NCI-H1417 treated with DMSO at 0.1 percent for 48 hours (cell line): ENCODE measurements at regions not wholly inside any gene's neighbourhood (a gene's known extent, or its start where the extent isn't known, plus 50 kb on each side); places are given as distances from the start of the nearest gene placed in this dataset.

Source experiments
- DNase-seq: peaks from one replicate; lab custom pipeline; 2025; lab: John Stamatoyannopoulos, UW

DNA sequence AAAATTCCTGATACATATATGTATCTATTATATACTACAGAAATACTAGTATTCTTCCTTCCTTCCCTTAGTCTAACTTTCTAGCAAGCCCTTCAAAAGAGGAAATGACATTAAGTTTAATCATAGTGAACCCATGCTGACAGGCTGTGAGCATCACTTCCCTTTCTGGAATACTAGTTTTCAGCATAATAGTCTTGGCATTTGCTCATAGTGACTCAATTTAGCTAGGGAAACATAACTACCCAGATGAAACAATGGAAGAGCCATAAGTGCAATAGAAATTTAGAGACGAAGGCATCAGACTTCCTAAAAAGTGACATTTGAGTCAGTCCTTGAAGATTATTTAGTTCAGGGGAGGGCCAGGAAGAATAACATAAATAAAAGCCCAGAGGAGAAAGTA, 184.5 kb upstream of the CRY1 start:
- DNase-seq, result no peak

DNA sequence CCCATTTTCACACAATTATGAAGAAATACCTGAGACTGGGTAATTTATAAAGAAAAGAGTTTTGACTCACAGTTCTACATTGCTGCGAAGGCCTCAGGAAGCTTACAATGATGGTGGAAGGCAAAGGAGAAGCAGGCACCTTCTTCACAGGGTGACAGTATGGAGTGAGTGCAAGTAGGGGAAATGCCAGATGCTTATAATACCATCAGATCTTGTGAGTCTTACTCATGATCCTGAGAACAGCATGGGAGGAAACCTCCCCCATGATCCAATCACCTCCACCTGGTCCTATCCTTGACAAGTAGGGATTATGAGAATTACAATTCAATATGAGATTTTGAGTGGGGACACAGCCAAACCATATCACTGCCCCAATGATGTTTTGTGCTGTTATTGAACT, 189.3 kb upstream of the CRY1 start:
- DNase-seq, result no peak

DNA sequence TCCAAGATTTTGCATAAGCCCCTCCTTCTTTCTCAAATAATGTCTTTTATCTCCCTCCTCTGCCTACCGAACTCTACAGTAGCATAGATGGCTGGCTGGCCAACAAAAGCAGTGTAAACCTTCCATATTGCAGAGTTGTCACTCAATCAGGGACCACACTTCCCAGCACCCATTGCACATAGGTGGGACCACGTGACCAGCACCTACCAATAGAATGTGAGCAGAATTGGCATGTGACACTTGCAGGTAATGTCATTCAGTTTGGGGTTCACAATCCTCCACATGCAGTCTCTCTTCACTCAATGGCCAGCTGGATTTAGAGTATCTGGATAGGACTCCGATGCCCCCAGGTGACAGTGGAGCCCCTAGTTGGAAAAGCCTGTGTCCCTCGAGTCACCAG, 190.3 kb upstream of the CRY1 start:
- no peak for DNase-seq

DNA sequence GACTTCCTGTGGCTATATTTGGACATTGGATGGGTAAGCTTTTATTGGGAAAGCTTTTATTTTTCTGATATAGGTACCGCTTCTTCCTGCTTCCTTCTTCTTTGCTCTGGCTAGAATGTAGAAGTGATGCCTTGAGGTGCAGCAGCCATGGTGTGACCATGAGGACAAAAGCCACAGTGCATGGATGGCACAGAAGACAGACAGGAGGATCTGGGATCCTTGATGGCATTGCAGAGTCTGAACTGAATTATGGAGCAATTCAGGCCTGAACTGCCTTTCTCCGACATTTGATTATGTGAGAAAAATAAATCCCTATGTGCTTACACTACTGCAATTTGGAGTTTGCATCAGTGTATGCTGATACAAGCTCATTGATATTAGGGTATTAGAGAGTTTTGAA, 191.3 kb upstream of the CRY1 start:
- no peak for DNase-seq

DNA sequence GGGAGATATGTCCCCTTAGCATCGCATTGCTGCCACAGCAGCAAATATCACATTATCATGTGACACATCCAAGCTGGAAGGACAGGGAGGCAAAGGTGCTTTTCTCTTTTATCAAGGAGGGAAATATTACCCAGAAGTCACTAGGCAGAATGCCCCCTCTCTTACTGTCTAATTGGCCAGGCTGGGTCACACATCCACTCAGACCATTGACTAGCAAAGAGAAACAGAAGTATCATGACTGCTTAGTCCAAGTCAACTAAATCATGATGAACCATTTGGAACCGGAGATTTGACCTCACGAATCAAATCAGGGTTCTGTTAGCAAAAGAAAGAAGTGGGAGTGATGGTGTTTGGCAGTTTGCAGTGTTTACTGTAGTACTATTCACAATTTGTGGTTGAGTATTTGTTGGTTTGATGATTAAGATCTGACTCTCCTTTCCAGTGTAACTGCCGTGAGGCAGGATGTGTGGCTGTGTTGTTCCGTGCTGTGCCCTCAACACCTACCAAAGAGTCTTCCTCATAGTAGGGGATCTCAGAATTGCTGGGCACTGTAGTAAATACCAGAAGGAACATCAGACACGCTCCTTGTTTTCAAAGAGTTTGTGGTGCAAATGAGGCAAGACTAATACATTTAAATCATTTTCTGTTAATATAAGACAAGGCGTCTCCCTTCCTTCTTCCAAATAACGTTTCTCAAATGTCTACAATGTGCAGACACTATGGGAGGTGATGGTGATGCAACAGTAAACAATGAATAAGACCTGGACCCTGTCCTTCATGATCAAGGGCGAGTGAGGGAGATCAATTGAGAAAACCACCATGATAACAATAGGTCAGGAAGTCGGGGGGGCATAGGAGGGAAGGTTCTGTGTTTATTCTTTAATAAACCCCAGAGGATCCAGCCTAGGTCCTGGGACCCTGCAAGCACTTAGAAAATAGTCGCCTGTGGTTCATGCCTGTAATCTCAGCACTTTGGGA, 194.4 kb upstream of the CRY1 start:
- DNase-seq, result no peak

DNA sequence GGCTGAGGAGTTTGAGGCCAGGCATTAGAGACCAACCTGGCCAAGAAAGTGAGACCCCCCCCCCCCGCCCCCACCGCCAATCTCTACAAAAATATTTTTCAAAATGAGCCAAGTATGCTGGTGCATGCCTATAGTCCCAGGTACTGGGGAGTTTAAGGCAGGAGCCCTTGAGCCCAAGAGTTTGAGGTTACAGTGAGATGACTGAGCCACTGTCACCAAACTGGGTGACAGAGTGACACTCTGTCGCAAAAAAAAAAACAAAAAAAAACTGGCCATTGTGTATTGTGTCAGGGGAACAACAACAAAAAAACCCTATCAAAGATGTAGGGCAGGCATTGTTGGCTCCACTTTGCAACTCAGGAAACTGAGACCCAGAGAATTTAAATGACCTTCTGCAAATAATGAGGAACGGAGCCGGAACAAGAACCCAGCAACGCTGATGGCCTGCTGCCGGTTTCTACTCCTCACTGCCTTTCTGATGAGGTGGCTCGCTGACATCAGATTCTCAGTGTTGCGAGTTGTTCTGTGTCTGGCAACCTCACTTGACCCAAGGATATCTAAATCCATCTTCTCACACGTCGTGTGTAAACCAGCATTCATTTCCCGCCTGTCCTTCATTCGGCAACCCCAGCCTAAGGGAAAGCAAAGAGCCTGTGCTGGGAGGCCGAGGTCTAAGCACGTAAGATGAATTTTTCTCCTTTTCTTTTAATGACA, 195.2 kb upstream of the CRY1 start:
- DNase-seq, result no peak

DNA sequence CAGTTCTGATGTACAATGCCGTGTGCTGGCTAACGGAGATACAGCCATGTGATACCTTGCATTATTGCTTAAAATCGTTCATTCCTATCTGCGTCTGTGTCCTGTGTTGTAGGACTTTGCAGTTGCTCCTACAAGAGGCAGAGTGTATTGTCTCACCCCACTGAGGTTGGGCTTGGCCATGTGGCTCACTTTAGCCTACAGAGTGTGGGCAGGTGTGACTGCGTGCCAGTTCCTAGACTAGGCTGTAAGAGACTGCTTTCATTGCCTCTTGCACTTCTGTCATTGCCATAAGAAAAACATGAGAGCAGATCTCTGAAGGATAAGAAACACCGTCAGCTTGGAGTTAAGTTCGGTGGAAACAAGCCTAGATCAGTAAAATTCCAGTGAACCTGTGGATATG, 197.7 kb upstream of the CRY1 start:
- no peak for DNase-seq

DNA sequence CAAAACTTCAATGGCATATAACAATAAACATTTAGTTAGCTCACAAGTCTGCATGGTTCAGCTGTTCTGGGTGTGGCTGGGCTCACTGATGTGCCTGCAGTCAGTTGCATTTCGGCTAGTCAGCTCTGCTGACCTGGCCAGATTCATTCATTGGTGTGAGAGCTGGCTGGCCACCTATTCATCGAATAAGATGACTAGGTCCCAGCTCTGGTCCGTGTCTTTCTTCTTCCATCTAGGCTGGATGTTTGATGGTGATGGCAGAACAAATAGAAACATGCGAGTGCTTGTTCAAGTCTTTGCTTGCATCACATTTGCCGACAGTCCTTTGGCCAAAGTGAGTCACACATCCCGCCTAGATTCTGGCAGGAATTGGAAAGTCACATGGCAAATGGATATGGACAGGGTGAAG, 203.3 kb upstream of the CRY1 start:
- no peak for DNase-seq

DNA sequence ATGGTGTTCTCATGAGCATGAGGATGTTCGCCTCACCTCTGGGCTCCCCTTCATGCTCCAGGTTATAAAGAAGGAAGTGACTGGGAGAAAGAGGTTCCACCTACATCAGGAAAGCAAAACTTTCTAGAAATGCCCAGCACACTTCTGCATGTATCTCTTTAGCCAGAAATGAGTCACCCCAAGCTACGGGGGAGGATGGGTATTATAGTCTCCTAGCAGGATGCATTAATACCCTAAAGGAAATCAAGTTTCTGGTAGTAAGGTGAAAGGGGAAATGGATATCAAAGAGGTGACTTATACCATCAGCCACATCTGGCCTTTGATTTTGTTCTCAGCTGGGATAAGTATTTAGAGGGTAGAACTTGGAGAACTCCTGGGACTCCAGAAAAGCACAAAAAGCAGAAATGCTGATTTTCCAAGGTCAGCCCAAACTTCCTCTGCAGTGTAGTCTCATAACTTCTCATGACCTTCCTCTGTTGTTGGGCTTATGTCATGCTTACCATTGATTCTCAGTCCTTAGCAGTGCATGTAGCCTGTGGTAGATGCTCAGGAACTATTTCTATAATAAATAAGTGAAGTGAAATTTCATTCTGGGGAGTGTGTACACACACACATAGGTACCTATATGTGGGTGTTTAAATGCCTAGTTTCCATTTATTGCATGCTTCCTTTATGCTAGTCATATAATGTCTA, 209.4 kb upstream of the CRY1 start:
- DNase-seq, result no peak

DNA sequence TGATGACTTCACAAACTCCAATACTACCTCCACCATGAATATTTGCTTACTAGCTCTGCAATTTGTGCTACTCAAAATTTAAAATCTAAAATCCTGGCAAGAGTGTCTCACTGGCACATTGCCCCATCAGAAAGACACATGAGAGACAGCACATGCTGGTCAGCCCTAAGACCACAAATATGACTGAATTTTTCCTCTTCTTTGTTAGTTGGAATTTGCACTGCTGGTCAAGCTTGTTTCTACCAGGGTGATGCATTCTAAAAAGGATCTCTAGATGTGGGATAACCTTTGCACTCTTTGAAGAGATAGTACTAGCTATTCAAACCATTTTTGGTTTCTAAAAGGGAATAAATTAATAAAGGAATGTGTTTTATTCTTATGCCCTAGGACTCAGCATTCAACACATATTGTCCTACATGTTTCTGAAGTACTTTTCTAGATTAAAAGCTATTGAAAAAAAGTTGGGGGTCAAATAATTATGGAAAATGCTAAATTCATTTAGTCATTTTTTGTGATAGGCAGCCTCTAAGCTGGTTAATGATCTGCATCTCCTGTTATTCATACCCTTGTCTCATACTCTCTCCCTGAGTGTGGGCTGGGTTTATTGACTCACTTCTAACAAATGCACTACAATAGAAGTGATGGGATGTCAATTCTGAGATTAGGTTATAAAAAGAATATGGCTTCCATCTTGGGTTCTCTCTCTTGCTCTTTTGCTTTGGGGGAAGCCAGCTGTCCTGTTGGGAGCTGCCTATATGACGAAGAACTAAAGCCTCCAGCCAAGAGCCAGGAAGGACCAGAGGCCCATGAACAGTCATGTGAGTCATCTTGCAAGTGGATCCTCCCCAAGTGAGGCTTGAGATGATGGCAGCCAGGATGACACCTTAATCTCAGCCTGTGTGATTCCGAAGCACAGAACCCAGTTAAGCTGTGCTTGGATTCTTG, 211.5 kb upstream of the CRY1 start:
- no peak for DNase-seq

DNA sequence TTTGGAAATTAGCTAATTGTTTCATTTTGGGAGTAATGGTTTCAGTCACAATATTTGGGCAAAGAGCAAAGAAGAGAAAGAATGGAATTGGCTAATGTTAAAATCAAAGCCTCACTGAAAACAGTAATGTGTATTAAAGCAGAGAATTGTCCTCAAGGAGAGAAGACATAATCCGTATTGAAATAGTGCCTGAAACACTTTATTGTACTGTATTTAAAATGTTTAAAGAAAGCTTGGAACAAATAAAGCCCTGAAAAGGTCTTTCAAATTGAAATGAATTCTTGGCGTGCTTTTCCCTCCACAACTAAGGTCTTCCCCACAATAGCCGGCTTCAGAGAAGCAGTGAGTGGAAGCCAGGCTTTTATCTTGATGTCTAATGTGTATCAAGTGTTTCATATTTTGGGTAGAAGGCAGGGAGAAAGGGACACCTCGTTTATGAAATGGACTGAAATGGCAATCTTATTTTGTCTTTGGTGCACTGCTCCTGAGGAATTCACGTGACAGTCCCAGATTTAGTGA, 212.9 kb upstream of the CRY1 start:
- no peak for DNase-seq

DNA sequence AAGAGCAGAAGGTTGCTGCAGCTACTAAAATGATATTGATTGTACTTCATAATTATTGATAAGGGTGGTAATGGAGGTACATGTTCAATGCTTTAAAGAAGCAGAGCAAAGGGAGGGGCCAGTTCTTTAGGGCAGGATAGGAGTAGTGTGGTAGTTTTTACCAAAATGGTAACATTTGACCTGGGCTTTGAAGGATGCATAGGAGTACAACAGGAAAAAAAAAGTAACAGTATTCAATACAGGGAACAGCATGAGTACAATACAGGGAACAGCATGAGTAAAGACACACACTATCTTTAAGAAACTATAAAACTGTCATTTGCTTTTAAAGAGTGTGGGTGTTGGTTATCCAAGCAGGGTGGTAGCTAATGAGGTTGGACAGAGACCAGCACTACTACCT, 215.0 kb upstream of the CRY1 start:
- DNase-seq, result no peak

DNA sequence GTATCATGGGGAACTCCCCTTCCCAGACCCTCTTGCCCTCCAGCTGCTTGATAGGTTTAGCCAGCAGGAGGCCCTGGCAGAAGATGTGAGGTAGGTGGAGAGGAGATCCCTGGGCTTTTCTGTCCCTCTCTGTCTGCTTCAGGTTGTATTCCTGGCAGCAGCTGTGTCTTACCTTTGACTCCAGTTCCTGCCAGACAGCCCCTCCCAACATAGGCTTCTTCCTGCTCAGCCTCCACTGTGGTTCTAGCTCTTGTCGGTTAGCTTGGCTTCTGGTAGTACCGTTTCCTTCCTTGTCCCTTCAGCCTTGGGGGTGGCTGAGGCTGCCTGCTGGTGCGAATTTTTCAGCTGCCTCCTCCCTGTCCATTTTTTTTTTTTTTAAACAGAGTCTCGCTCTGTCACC, 215.7 kb upstream of the CRY1 start:
- DNase-seq, result no peak

DNA sequence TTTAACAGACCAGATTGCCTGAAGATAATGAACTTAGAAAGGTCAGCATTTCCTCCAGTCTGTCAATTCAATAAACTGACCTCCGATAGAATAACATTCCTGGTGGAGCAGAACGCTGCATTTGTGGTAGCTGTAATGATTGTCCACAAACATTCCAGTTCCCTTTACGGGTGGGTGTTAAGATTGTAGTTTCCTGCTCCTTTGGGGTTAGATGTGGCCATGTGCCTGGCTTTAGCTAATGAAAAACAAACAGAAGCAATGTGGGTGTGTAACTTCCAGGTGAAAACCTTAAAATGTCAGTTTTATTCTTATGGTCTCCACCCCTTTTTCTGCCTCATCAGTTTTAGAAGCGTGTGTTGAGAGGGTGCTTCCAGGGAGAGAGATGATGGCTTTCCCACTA, 217.3 kb upstream of the CRY1 start:
- no peak for DNase-seq

DNA sequence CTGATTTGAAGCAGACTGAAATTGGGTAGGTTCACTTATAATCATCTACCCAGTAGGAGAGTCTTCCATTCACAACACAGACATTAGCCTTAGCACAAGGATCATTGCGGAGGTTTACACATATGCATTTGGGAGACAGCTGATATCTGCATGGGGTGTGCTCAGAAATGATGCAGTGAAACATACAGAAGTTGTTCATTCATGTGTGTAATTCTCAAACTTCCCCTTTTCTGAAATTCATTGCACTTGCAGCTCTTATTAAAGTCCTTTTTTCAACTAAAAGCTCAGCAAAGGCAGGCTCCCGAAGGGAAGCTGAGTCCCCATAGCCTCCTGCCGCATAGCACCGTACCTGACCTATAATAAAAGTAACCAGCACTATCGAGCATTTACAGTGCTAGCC, 218.3 kb upstream of the CRY1 start:
- no peak for DNase-seq

DNA sequence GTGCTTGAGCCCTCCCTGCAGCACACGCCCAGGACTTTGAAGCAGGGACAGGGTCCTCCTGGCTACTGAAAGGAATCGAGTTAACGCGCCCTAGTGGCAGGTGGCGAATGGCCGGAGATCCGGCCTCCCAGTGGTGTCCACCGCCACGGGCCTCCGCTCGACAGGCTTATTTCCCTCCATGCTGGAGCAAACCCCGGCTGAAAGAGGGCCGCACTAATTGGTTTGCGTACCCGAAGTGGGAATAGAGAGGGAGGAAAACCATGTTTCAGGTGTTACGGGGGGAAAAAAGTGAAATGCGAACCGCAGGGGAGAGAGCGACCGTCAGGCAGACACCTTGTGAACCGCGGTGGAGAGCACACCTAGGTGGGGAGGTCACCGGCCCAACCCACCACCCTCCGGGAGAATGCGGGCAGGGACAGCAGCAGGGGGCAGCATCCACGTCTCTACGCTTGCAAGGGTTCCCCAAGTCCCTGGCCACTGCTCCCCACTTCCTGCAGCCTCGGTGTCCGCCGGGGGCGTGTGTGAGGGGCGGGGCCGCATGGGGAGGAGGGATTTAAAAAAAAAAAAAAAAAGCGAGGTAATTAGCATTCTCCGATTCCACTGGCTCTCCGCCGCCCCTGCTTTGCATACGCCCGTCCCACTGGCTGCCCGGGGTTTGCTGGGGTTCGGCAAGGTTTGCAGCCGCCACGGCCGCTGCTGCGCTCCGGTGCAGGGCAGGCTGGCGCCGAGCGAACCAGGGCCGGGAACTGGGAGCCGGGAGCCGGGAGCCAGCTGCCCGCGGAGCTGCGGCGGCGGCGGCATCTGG, 224.6 kb upstream of the CRY1 start:
- DNase-seq, result peak; percentile 86

DNA sequence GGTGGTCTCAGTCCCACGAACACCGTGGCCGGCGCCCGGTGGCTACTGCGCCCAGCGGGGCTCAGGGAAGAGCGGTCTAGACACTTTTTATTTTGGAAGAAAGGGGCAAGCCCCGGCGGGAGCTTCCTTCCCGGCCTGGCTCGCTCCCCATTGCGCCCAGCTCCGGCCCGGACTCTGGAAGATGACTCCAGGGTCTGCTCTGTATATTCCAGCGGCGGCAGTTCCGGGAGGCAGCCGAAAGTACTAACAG, 225.1 kb upstream of the CRY1 start:
- no peak for DNase-seq

DNA sequence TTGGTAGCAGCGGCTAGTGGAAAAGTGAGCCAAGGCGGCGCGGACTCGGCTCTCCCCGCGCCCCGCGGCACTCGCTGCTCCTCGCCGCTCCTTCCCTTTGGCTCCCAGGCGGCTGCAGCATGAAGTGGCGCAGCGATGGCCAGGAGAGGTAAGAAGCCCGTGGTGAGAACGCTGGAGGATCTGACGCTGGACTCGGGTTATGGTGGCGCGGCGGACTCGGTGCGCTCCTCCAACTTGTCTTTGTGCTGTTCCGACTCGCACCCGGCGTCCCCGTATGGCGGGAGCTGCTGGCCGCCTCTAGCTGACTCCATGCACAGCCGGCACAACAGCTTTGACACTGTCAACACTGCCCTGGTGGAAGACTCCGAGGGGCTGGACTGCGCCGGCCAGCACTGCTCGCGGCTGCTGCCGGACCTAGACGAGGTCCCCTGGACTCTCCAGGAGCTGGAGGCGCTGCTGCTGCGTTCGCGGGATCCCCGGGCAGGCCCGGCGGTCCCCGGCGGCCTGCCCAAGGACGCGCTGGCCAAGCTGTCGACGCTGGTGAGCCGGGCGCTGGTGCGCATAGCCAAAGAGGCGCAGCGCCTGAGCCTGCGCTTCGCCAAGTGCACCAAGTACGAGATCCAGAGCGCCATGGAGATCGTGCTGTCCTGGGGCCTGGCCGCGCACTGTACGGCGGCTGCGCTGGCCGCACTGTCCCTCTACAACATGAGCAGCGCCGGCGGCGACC, 225.6 kb upstream of the CRY1 start:
- no peak for DNase-seq

DNA sequence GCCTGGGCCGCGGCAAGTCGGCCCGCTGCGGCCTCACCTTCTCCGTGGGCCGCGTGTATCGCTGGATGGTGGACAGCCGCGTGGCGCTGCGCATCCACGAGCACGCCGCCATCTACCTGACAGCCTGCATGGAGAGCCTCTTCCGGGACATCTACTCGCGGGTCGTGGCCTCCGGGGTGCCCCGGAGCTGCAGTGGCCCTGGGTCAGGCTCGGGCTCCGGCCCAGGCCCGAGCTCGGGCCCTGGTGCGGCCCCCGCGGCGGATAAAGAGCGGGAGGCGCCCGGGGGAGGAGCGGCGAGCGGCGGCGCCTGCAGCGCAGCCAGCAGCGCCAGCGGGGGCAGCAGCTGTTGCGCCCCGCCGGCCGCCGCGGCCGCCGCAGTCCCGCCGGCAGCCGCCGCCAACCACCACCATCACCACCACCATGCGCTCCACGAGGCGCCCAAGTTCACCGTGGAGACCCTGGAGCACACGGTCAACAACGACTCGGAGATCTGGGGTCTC, 226.2 kb upstream of the CRY1 start:
- no peak for DNase-seq
